Endothelial cell of umbilical vein (primary cell): ENCODE measurements at regions not wholly inside any gene's neighbourhood (a gene's known extent, or its start where the extent isn't known, plus 50 kb on each side); places are given as distances from the start of the nearest gene placed in this dataset.

ENCODE experiments used
- BruUV-seq: library from RNA; stranded (reverse); fragments of 400-500 nt; replicated peaks from 2 replicates; lab custom pipeline; 2021; lab: Mats Ljungman, UMichigan
- CTCF ChIA-PET: fragments of 300-600, 350-600 bp; sonication (Branson Sonifier 250); formaldehyde crosslinking; loops from one replicate; lab custom pipeline; 2021; ENCODE audit warnings: antibody characterized with exemption, inconsistent platforms; lab: Charles Lee
- POLR2A ChIA-PET: fragments of 300-600, 350-600 bp; sonication (Branson Sonifier 250); formaldehyde crosslinking; loops from one replicate; lab custom pipeline; 2021; ENCODE audit warnings: antibody characterized with exemption, inconsistent platforms; lab: Charles Lee
- DNase-seq: peaks from one replicate; pipeline ENCODE4 v3.0.0-alpha.2; 2011; ENCODE audit warnings: low read depth, low spot score
- FAIRE-seq: peaks from 2 replicates; lab custom pipeline; 2011; peaks lifted over from hg19 to GRCh38; lab: Jason Lieb, UNC
- H2AFZ ChIP-seq: 2 replicates; pipeline ENCODE4 v1.6.0; 2012; ENCODE audit warnings: low read depth, low read length, control low read depth, inconsistent platforms
- H3K27ac ChIP-seq: 2 replicates; pipeline ENCODE4 v1.5.1; 2011; ENCODE audit warnings: low read depth, mild to moderate bottlenecking, control low read depth, low read length, moderate library complexity; ENCODE audit not compliant: insufficient read depth
- H3K27me3 ChIP-seq, 2 experiments: 2 replicates each; pipeline versions ENCODE4 v1.6.0 to v1.6.1; 2011; ENCODE audit warnings: low read length in 2 of 2, mixed read lengths in 1 of 2; ENCODE audit not compliant: control insufficient read depth in 2 of 2, insufficient read depth in 2 of 2
- H3K36me3 ChIP-seq, 2 experiments: 2 replicates in 1 of 2; 3 replicates in 1 of 2; pipeline ENCODE4 v1.5.1; 2011; ENCODE audit warnings: low read length in 2 of 2, mild to moderate bottlenecking in 1 of 2, moderate library complexity in 1 of 2; ENCODE audit not compliant: control insufficient read depth in 2 of 2, insufficient read depth in 2 of 2; ENCODE audit errors: extremely low read depth in 1 of 2
- H3K4me1 ChIP-seq: 3 replicates; pipeline ENCODE4 v1.5.1; 2011; ENCODE audit warnings: mild to moderate bottlenecking, low read length; ENCODE audit not compliant: control insufficient read depth, insufficient read depth; ENCODE audit errors: extremely low read depth
- H3K4me2 ChIP-seq: 2 replicates; pipeline ENCODE4 v1.6.1; 2011; ENCODE audit warnings: low read length, control low read depth, mixed read lengths; ENCODE audit not compliant: insufficient read depth
- H3K4me3 ChIP-seq, 3 experiments: fragments of 200-600 bp in 1 of 3; sonication (generic), shearing (Covaris generic) in 1 of 3; replicated peaks in 1 of 3; 2 replicates each; pipeline ENCODE4 v1.5.1; 2011 to 2016; ENCODE audit warnings: control low read depth in 3 of 3, low read length in 3 of 3, mild to moderate bottlenecking in 2 of 3, inconsistent platforms in 1 of 3, low read depth in 1 of 3, moderate library complexity in 1 of 3; ENCODE audit not compliant: insufficient read depth in 1 of 3
- H3K79me2 ChIP-seq: 2 replicates; pipeline ENCODE4 v1.6.0; 2012; ENCODE audit warnings: low read length, inconsistent platforms; ENCODE audit not compliant: control insufficient read depth, insufficient read depth
- H3K9ac ChIP-seq: replicated peaks from 2 replicates; pipeline ENCODE3; 2011; ENCODE audit warnings: low read length, control low read depth; ENCODE audit not compliant: insufficient read depth; ENCODE audit errors: extremely low read depth
- H3K9me1 ChIP-seq: replicated peaks from 3 replicates; pipeline ENCODE4 v1.6.0; 2011; ENCODE audit warnings: mild to moderate bottlenecking, low read length; ENCODE audit not compliant: control insufficient read depth, insufficient read depth; ENCODE audit errors: extremely low read depth
- H3K9me3 ChIP-seq: replicated peaks from 2 replicates; pipeline ENCODE4 v1.5.1; 2012; ENCODE audit warnings: low read length, inconsistent platforms; ENCODE audit not compliant: control insufficient read depth, insufficient read depth
- H4K20me1 ChIP-seq: replicated peaks from 2 replicates; pipeline ENCODE3; 2011; ENCODE audit warnings: mild to moderate bottlenecking, low read length; ENCODE audit not compliant: control insufficient read depth, insufficient read depth; ENCODE audit errors: extremely low read depth
- EZH2 ChIP-seq: IDR thresholded peaks from 2 replicates; pipeline ENCODE4 v1.6.1; 2012; ENCODE audit warnings: borderline replicate concordance, low read depth, mild to moderate bottlenecking, moderate library complexity, low read length, inconsistent platforms; ENCODE audit not compliant: severe bottlenecking
- FOS ChIP-seq: IDR thresholded peaks from 2 replicates; pipeline ENCODE4 v1.6.1; 2011; ENCODE audit warnings: mild to moderate bottlenecking, low read length, moderate library complexity, borderline replicate concordance; ENCODE audit not compliant: insufficient read depth
- GATA2 ChIP-seq: IDR thresholded peaks from 2 replicates; pipeline ENCODE4 v1.7.0; 2011; ENCODE audit warnings: low read depth, mild to moderate bottlenecking, moderate library complexity, mixed read lengths, low read length; ENCODE audit not compliant: insufficient read length, insufficient read depth
- JUN ChIP-seq: IDR thresholded peaks from 2 replicates; pipeline ENCODE4 v1.6.1; 2011; ENCODE audit warnings: borderline replicate concordance, low read depth; ENCODE audit not compliant: insufficient read length, insufficient read depth
- MYC ChIP-seq: IDR thresholded peaks from one replicate; pipeline ENCODE4 v1.6.1; 2011; ENCODE audit warnings: mild to moderate bottlenecking, low read depth, low read length
- POLR2A ChIP-seq: IDR thresholded peaks from 2 replicates; pipeline ENCODE4 v1.6.1; 2012; ENCODE audit warnings: low read depth, mild to moderate bottlenecking, control low read depth, low read length
- POLR2AphosphoS5 ChIP-seq: IDR thresholded peaks from 2 replicates; pipeline ENCODE4 v1.6.1; 2012; ENCODE audit warnings: low read depth, mild to moderate bottlenecking, control low read depth, low read length, moderate library complexity; ENCODE audit not compliant: insufficient read depth
- dilution Hi-C: fragments of 300-500 bp; cut with MboI; formaldehyde crosslinking; loops from one replicate; pipeline ENCODE4 v1.15.0; 2019; ENCODE audit warnings: low sequenced_read_pairs; ENCODE audit not compliant: extremely low pct_ligation_motif_present
- intact Hi-C: fragments of 100-400 bp; cut with micrococcal nuclease; formaldehyde crosslinking; loops from one replicate; pipeline ENCODE4 v1.10.0; 2022
- TF ChIP-seq, protein P1 (sequence below), 2 donors: IDR thresholded peaks; 1 replicate in 1 of 2; 2 replicates in 1 of 2; pipeline ENCODE4 v1.5.1; 2011; ENCODE audit warnings: low read length in 2 of 2, mild to moderate bottlenecking in 2 of 2, moderate library complexity in 2 of 2, control low read depth in 1 of 2, inconsistent platforms in 1 of 2, low read depth in 1 of 2; ENCODE audit not compliant: insufficient read depth in 1 of 2; ENCODE audit errors: extremely low read depth in 1 of 2
- TF ChIP-seq, protein P2 (sequence below): IDR thresholded peaks from 2 replicates; pipeline ENCODE4 v1.6.1; 2011; ENCODE audit not compliant: insufficient read depth, insufficient read length

DNA sequence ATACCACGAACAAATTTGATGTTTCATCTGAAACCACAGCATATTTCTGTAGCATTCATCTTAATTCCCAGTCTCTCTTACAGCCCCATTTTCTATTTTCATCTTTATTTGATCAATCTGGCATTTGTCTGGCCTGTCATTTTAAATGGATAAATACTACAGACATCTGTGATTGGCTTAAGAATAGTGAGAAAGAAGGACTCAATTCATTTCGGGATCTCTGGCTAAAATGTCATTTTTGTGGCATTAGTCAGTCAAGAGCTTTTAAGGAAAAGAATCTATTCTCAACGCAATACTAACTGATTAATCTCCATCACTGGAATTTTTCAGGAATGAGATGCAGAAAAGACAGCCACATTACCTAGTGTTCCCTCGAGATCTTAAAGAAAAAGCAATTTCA, 585.9 kb downstream of the IRS1 start:
- intact Hi-C loops (loop anchor here (5.0 to 10.0 kb wide), 4 partner anchors 261 to 579 kb away; no protein-coding TSS in a partner anchor), dilution Hi-C loops (no loop called here)
- no peak overlapping the region for H3K4me3 ChIP-seq
- H3K27me3 ChIP-seq, result no peaks in the 10 kb centered on the region
- DNase-seq (no peak), FAIRE-seq (no peak)
- H3K9ac ChIP-seq, result no peak overlapping the region
- H2AFZ ChIP-seq, result no peak overlapping the region
- H3K36me3 ChIP-seq, result no peaks in the 10 kb centered on the region
- ChIA-PET CTCF (interaction anchor here (3.6 kb wide), 1 partner anchor 589 kb away, joined by 20 read pairs; no protein-coding TSS in a partner anchor), POLR2A (no interaction called here)
- H3K9me1 ChIP-seq, result no peaks in the 10 kb centered on the region
- no peak overlapping the region for H3K4me2 ChIP-seq
- H3K4me1 ChIP-seq, result peaks cover 3% of the 10 kb centered on the region
- no peak overlapping the region for H3K27ac ChIP-seq
- no peaks in the 10 kb centered on the region for H3K79me2 ChIP-seq
- no TSS peak for BruUV-seq
- TF ChIP-seq, protein P1, sequence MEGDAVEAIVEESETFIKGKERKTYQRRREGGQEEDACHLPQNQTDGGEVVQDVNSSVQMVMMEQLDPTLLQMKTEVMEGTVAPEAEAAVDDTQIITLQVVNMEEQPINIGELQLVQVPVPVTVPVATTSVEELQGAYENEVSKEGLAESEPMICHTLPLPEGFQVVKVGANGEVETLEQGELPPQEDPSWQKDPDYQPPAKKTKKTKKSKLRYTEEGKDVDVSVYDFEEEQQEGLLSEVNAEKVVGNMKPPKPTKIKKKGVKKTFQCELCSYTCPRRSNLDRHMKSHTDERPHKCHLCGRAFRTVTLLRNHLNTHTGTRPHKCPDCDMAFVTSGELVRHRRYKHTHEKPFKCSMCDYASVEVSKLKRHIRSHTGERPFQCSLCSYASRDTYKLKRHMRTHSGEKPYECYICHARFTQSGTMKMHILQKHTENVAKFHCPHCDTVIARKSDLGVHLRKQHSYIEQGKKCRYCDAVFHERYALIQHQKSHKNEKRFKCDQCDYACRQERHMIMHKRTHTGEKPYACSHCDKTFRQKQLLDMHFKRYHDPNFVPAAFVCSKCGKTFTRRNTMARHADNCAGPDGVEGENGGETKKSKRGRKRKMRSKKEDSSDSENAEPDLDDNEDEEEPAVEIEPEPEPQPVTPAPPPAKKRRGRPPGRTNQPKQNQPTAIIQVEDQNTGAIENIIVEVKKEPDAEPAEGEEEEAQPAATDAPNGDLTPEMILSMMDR (IDR thresholded peaks at IDR 0.05; ENCODE audit: extremely low read depth in 1 of 2, insufficient read depth in 1 of 2, low read depth in 1 of 2, low read length in 2 of 2), result no peak
- TF ChIP-seq JUN, result no peak
- TF ChIP-seq, protein P2, sequence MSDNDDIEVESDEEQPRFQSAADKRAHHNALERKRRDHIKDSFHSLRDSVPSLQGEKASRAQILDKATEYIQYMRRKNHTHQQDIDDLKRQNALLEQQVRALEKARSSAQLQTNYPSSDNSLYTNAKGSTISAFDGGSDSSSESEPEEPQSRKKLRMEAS, result no peak
- no peak for TF ChIP-seq GATA2
- TF ChIP-seq POLR2AphosphoS5, result no peak
- no peak for TF ChIP-seq FOS
- TF ChIP-seq POLR2A, result no peak
- no peak for TF ChIP-seq EZH2
- TF ChIP-seq MYC, result no peak
- H4K20me1 ChIP-seq, result no peaks in the 10 kb centered on the region
- H3K9me3 ChIP-seq, result no peaks in the 10 kb centered on the region
